GM12872 (cell line): ENCODE measurements at regions not wholly inside any gene's neighbourhood (a gene's known extent, or its start where the extent isn't known, plus 50 kb on each side); places are given as distances from the start of the nearest gene placed in this dataset.

Experiments
- TF ChIP-seq, protein P1 (sequence below): IDR thresholded peaks from 3 replicates; pipeline ENCODE4 v1.5.1; 2011; ENCODE audit warnings: low read depth, mild to moderate bottlenecking, low read length, moderate library complexity; ENCODE audit not compliant: insufficient read depth

DNA sequence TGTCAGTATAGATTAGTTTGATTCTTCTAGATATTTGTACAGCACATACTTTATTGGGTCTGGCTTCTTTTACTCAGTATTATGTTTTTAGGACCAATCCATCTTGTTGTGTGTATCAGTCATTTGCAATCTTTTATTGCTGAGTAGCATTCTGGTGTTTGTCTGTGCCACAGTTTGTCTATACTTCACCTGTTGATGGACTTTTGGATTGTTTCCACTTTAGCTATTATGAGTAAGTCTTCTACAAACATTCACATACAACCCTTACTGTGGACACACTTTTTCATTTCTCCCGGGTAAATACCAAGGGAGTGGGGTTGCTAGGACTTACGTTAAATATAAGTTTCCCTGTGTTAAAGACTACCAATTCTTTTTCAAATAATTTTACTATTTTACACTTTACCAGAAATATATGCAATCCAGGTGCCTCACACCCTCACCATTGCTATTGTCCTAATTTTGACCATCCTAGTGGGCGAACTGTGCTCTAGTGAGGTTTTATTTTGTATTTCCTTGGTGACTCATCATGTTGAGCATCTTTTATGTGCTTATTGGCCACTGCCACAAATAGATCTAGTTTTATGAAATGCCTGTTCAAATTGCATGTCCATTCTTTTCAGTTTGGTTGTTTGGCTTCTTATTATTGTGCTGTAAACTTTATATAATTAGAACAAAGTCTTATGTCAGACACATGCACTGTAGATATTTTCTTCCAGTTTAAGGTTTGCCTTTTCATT is 304.7 kb upstream of the TMTC1 start:
- TF ChIP-seq, protein P1, sequence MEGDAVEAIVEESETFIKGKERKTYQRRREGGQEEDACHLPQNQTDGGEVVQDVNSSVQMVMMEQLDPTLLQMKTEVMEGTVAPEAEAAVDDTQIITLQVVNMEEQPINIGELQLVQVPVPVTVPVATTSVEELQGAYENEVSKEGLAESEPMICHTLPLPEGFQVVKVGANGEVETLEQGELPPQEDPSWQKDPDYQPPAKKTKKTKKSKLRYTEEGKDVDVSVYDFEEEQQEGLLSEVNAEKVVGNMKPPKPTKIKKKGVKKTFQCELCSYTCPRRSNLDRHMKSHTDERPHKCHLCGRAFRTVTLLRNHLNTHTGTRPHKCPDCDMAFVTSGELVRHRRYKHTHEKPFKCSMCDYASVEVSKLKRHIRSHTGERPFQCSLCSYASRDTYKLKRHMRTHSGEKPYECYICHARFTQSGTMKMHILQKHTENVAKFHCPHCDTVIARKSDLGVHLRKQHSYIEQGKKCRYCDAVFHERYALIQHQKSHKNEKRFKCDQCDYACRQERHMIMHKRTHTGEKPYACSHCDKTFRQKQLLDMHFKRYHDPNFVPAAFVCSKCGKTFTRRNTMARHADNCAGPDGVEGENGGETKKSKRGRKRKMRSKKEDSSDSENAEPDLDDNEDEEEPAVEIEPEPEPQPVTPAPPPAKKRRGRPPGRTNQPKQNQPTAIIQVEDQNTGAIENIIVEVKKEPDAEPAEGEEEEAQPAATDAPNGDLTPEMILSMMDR, result no peak

DNA sequence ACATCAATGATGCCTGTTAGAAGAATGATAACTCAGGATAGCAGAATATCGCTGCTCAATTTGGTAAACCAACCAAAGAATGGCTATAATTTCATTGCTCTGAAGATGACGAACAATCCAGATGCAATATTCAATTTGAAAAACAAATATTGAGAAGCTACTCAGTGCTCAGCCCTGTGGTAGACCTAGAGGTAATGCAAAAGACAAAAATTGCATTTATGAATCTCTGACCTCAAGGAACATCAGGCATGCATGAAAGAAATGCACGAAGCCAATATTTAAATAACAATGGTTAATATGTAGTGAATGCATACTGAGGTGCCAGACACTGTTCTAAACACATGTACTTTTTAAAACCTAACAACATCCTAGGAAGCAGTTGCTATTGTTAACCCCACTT is 298.6 kb upstream of the TMTC1 start:
- TF ChIP-seq, protein P1, result no peak

DNA sequence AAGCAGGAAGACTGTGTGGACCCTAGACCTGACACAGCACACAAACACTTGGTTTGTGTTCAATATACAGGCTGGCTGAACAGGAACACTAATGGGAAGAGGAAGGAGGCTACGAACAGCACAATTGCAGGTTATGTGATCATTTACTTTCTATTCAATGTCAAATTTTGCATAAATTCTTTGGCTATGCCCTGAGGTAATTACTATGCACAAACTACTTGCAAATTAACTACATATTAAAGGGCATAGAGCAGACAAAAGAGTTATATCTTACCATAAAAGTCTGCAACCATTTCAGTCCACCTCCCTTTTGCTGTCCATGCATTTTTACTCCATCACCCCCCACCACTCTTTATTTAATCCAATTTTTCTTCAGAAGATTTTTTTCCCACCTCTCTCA is 291.2 kb upstream of the TMTC1 start:
- TF ChIP-seq, protein P1, result no peak

DNA sequence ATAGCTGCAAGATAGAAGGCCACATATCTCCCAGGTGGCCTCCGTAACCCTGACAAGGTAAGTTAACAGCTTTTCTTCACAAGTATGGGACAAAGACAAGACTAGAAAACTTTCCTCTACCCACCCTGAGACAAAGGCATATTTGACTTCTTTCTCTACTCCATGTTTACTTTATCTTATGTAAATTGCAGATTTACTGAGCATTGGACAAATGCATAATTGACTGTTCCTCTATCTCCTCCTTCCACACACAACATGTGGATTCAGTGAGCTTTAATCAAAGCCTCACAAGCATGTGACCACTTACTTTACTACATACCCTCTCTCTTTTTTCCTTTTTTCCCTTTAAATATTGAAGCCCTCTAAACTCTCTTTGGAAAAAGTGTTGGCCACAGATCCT is 289.1 kb upstream of the TMTC1 start:
- TF ChIP-seq, protein P1, result no peak

DNA sequence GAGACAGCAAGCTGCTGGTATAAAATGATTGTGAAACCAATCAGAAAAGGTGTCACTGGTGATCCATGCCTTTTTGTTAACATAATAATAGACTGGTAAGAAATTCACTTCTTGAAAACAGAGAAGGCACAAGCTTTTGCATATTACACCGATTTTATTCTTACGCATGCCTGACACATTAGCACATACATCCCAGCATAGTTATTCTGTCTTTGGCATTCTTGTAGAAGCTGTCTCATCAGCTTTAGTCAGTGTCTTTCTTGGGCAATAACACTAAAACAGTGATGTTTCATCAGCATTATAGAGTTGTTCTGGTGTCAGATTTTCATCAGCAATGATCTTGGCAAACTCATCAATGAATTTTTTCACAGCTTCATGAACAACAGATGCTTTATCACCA is 283.4 kb upstream of the TMTC1 start:
- TF ChIP-seq, protein P1, result no peak

DNA sequence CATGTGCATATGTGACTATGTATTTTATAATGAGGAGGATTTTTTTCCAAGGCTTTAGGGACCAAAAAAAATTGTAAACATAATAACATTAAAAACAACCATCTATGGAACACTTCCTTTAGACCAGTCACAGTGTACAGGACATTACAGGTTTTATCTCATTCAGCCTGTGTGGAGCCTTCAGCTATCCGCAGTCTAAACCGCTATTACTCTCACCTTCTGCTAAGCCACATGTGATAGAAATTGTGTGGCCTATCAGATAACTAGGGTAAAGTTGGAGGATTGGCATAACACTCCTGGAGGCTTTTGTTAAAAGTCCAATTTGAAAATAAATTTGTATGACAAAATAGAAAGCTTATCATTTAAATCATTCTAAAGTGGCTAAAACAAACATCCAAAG is 281.2 kb upstream of the TMTC1 start:
- TF ChIP-seq, protein P1, result no peak

DNA sequence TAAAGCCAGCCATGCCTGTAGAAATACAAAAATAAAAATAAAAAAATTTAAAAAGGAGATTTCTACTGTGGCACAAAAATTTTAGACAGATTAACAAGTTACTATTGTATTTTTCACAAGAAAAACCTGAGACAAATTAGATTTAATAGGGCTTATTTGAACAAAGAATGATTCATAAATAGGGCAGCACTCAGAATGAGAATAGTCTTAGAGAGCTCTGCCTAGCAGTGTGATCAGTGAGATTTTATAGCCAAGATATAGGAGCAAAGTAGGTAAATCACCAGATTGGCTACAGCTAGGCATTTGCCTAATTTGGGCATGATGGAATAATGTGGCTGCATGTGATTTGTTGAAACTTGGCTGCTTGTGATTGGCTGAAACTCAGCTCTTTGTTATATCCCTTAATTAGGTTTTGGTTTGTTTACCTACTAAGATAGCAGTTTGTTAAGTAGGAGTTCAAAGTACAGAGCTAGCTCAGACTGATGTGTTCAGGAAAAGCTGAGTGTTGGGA is 279.7 kb upstream of the TMTC1 start:
- TF ChIP-seq, protein P1, result no peak

DNA sequence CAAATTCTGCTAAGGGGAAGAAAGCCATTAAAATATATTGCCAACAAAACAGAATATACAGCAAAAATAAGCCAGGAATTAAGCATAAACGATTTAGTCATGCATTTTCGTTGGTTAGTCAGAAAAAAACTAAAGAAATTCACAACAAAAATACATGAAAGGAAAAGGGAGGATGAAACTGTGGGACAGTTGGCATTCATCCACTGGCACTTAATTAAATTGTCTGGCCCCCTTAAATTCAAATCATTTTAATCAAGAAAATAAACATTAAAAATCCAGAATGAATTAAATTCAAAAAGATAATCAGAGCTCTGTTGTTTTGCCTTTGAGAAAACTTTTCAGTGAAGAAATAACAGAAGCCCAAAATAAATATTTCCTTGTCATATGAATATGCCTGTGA is 264.6 kb upstream of the TMTC1 start:
- TF ChIP-seq, protein P1, result no peak
